Heart right ventricle (tissue), 16 donors: ENCODE measurements at regions not wholly inside any gene's neighbourhood (a gene's known extent, or its start where the extent isn't known, plus 50 kb on each side); places are given as distances from the start of the nearest gene placed in this dataset.

Source experiments
- ATAC-seq, 8 donors: fragments of 200-7000 bp; cut with Tn5 transposase; one replicate each; pipeline ENCODE4 v1.9.1; 2020; ENCODE audit warnings: mild to moderate bottlenecking in 8 of 8, moderate library complexity in 8 of 8, moderate number of reproducible peaks in 1 of 8
- DNase-seq, 2 donors: peaks; one replicate each; pipeline ENCODE4 v3.0.0-alpha.2; 2020
- H3K27ac ChIP-seq, 10 donors: fragments of 200-600 bp; sonication (generic) in 2 of 10; one replicate each; pipeline versions ENCODE4 v1.5.0 to v1.8.0; 2020 to 2022; ENCODE audit warnings: mild to moderate bottlenecking in 3 of 10
- H3K27me3 ChIP-seq, 7 donors: fragments of 200-600 bp; one replicate each; pipeline ENCODE4 v1.8.0; 2021 to 2022; ENCODE audit warnings: mild to moderate bottlenecking in 2 of 7
- H3K36me3 ChIP-seq, 9 donors: fragments of 200-600 bp; sonication (generic) in 1 of 9; one replicate each; pipeline versions ENCODE4 v1.5.0 to v1.8.0; 2020 to 2022; ENCODE audit warnings: mild to moderate bottlenecking in 2 of 9
- H3K4me1 ChIP-seq, 9 donors: fragments of 200-600 bp; sonication (generic) in 1 of 9; one replicate each; pipeline versions ENCODE4 v1.5.0 to v1.8.0; 2020 to 2022; ENCODE audit warnings: mild to moderate bottlenecking in 4 of 9
- H3K4me3 ChIP-seq, 10 donors: fragments of 200-600 bp; sonication (generic) in 2 of 10; one replicate each; pipeline versions ENCODE4 v1.5.0 to v1.8.0; 2020 to 2022; ENCODE audit warnings: mild to moderate bottlenecking in 7 of 10, moderate library complexity in 2 of 10
- H3K9me3 ChIP-seq, 11 donors: fragments of 200-600 bp in 10 of 11; sonication (generic) in 2 of 11; one replicate each; pipeline versions ENCODE4 v1.5.0 to v1.8.0; 2013 to 2022; ENCODE audit warnings: mild to moderate bottlenecking in 2 of 11, control low read depth in 1 of 11, moderate library complexity in 1 of 11
- CTCF ChIP-seq, 9 donors: fragments of 200-600 bp; sonication (generic) in 2 of 9; IDR thresholded peaks; one replicate each; pipeline versions ENCODE4 v1.5.0 to v1.8.0; 2021 to 2022; ENCODE audit warnings: antibody characterized with exemption in 9 of 9, mild to moderate bottlenecking in 5 of 9, moderate library complexity in 1 of 9
- WGBS, 2 donors: extraction: QIAGEN DNeasy Blood & Tissue Kit; methylation state at CpG; one replicate each; pipeline ENCODE4 v1.1.7; 2013; ENCODE audit warnings: inconsistent platforms in 1 of 2; 5-methylcytosine and 5-hydroxymethylcytosine counted together
- intact Hi-C, 10 donors: fragments of 100-400 bp; cut with DNase I; formaldehyde crosslinking; loops; one replicate each; pipeline versions ENCODE4 v1.11.1 to v1.14.2; 2022
- donor health status: Arrhythmogenic right ventricular cardiomyopathy.
- donor health status: ischemic (EF 13 %, LVEDD 7.1; RV severe dilation, severe dysfunction).
- donor health status: healthy with polysubstance abuse.
- donor health status: DM: no; HTN: yes; CAD: no.
- donor health status: DM: no; HTN: no; CAD: no.
- donor health status: ischemic (EF 25% LVEDD 6.9; RV normal size, moderate dysfunction).
- donor health status: ischemic (EF 25% LVEDD 5.7; RV mildly dilated, moderate dysfunction).
- donor health status: healthy.
- donor health status: DM: yes; HTN: yes; CAD: no.
- donor health status: Ischemic cardiomyopathy.
- donor health status: ischemic (EF 35%, LVEDD 5.7; RV mildly dilated, moderate dysfunction).
- donor health status: nonischemic (EF 11% LVEDD 7.7; RV severe dilation, severe dysfunction).
- donor health status: DM: yes; HTN: yes; CAD: no.
- donor health status: PGD.
- donor health status: ischemic (EF 29% LVEDD 5.4; RV normal size, mild dysfunction).
- donor health status: nonischemic (EF 23%, LVEDD 6.1; RV moderate dilation, normal function).

- Histone ChIP-seq H3K4me3 (no peak overlapping the region), H3K4me1 (no peaks in the 10 kb centered on the region), H3K9me3 (peaks cover 0 to 4% (median 0%) of the 10 kb centered on the region in 11 donors), H3K36me3 (no peaks in the 10 kb centered on the region), H3K27me3 (peaks cover 0 to 30% (median 4%) of the 10 kb centered on the region in 7 donors), H3K27ac (no peak overlapping the region)
- ATAC-seq = no peak
- 50 to 59% methylated on average over 3 of the region's 3 CpGs for WGBS, 2 donors
- DNase-seq = no peak
- TF ChIP-seq CTCF (IDR thresholded peaks at IDR 0.05) = no peak
- intact Hi-C loops = no loop called here
Measured at GRCh38 chr12:111230649-111231048, 138.2 kb downstream of the PHETA1 start.

GRCh38 chr12:111228916-111229666 lies 139.8 kb downstream of the PHETA1 start:
- no peak for DNase-seq
- no peak overlapping the region for H3K27ac ChIP-seq
- H3K9me3 ChIP-seq = peaks cover 0 to 4% (median 0%) of the 10 kb centered on the region in 11 donors
- H3K4me3 ChIP-seq = no peak overlapping the region
- peaks cover 0 to 3% (median 0%) of the 10 kb centered on the region in 9 donors for H3K4me1 ChIP-seq
- no peak for TF ChIP-seq CTCF (IDR thresholded peaks at IDR 0.05)
- peaks cover 0 to 34% (median 8%) of the 10 kb centered on the region in 7 donors for H3K27me3 ChIP-seq
- ATAC-seq = no peak
- no peaks in the 10 kb centered on the region for H3K36me3 ChIP-seq
- 93 to 94% methylated on average over 5 of the region's 5 CpGs for WGBS, 2 donors
- intact Hi-C loops = no loop called here

GRCh38 chr12:111227476-111228420 lies 141.1 kb downstream of the PHETA1 start:
- WGBS, 2 donors = 88 to 89% methylated on average over 10 of the region's 10 CpGs

More at GRCh38 chr12:111227476-111228420, 141.1 kb downstream of the PHETA1 start:
- Histone ChIP-seq H3K27ac (no peak overlapping the region), H3K4me3 (no peak overlapping the region), H3K4me1 (peaks cover 0 to 3% (median 0%) of the 10 kb centered on the region in 9 donors), H3K27me3 (peaks cover 0 to 33% (median 8%) of the 10 kb centered on the region in 7 donors), H3K36me3 (no peaks in the 10 kb centered on the region), H3K9me3 (no peaks in the 10 kb centered on the region)
- no peak for TF ChIP-seq CTCF (IDR thresholded peaks at IDR 0.05)
- DNase-seq = no peak
- intact Hi-C loops = no loop called here
- ATAC-seq = no peak
